ENCODE measurements at regions not wholly inside any gene's neighbourhood (a gene's known extent, or its start where the extent isn't known, plus 50 kb on each side); places are given as distances from the start of the nearest gene placed in this dataset.

- TF ChIP-seq SUZ12 (IDR thresholded peaks at IDR 0.05; ENCODE audit: extremely low read depth, insufficient read depth, insufficient read length): no peak
- TF ChIP-seq YY1 (IDR thresholded peaks at IDR 0.05; ENCODE audit: insufficient read depth, insufficient read length): no peak
- no peak for TF ChIP-seq ZNF274 (IDR thresholded peaks at IDR 0.05; ENCODE audit: low read depth, low read length)
These were observed 143.9 kb upstream of the NCOR2 start for GRCh38 chr12:124711344-124711743.
